ENCODE measurements at regions not wholly inside any gene's neighbourhood (a gene's known extent, or its start where the extent isn't known, plus 50 kb on each side); places are given as distances from the start of the nearest gene placed in this dataset.
"Not testable (repeated sequence)": the region's sequence is repeated elsewhere in the genome, so short reads cannot be mapped to it uniquely, and the experiment has no call there.

DNA sequence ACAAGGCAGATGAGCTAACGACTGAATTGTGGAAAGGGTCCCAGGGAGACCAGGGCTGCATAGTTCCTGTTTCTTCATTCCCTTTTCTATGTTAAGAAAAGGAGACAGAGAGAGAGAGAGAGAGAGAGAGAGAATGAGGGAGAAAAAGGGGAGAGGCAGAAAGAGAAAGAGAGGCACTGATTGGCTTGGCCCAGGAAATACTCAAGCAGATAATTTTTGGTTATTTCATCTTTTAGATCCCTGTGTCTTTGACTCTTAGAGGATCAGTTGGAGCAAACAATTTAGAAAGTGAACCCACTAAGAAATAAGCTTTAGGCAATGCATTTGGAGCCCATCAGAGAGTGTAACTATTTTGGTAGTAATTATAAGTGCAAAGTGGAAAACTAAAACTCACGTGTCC is 103.4 kb downstream of the CEP44 start:
- no peak for DNase-seq (ENCODE audit: extremely low read depth, low read depth)
- TF ChIP-seq CTCF (IDR thresholded peaks at IDR 0.05; ENCODE audit: low read depth, low read length), result no peak

GRCh38 chr4:174383783-174384182 is 100.1 kb downstream of the CEP44 start:
- TF ChIP-seq CTCF (IDR thresholded peaks at IDR 0.05; ENCODE audit: low read depth, low read length), result no peak
- DNase-seq (ENCODE audit: extremely low read depth, low read depth), result no peak

GRCh38 chr4:174382938-174383605 is 99.4 kb downstream of the CEP44 start:
- not testable (repeated sequence) for DNase-seq (ENCODE audit: extremely low read depth, low read depth)

Measured in AG09319 (cell line).